Type B pancreatic cell (in vitro differentiated cells): ENCODE measurements at regions not wholly inside any gene's neighbourhood (a gene's known extent, or its start where the extent isn't known, plus 50 kb on each side); places are given as distances from the start of the nearest gene placed in this dataset.

Source experiments
- DNase-seq: peaks from one replicate; pipeline ENCODE4 v3.0.0; 2021; ENCODE audit warnings: mixed read lengths; ENCODE audit not compliant: unreplicated experiment; ENCODE audit errors: extremely low spot score
- H3K27ac Mint-ChIP-seq: 2 replicates; pipeline ENCODE4 v1.8.0; 2021; ENCODE audit warnings: mild to moderate bottlenecking, mixed read lengths
- H3K27me3 Mint-ChIP-seq: 2 replicates; pipeline ENCODE4 v1.8.0; 2021; ENCODE audit warnings: mixed read lengths
- H3K36me3 Mint-ChIP-seq: 2 replicates; pipeline ENCODE4 v1.8.0; 2021; ENCODE audit warnings: mixed read lengths
- H3K4me1 Mint-ChIP-seq: one replicate; pipeline ENCODE4 v1.8.0; 2021; ENCODE audit warnings: mixed read lengths; ENCODE audit not compliant: unreplicated experiment
- H3K4me3 Mint-ChIP-seq: 2 replicates; pipeline ENCODE4 v1.8.0; 2021; ENCODE audit warnings: mild to moderate bottlenecking, mixed read lengths
- H3K9me3 Mint-ChIP-seq: 2 replicates; pipeline ENCODE4 v1.8.0; 2021; ENCODE audit warnings: mixed read lengths
- CTCF ChIP-seq: fragments of 200-600 bp; sonication (generic); conservative IDR thresholded peaks from 2 replicates; pipeline ENCODE4 v1.5.0; 2021; ENCODE audit warnings: antibody characterized with exemption, mild to moderate bottlenecking

DNA sequence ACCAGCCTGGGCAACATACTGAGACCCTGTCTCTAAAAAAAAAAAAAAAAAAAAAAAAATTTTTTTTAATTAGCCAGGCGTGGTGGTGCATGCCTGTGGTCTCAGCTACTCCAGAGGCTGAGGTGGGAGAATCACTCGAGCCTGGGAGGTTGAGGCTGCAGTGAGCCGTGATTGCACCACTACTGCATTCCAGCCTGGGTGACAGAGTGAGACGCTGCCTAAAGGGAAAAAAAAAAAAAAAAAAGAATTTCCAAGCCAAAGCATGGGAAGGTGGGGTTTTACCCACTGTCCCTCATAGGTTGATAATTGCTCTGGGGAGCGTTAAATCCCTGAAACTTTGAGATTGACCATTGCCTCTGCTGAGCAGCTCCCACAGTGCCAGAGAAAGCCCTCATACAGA lies 427.5 kb downstream of the BCOR start:
- no peak for DNase-seq
- no peaks in the 10 kb centered on the region for H3K36me3 Mint-ChIP-seq
- peaks cover 4% of the 10 kb centered on the region for H3K4me1 Mint-ChIP-seq
- no peak for TF ChIP-seq CTCF
- H3K4me3 Mint-ChIP-seq = no peak overlapping the region
- no peaks in the 10 kb centered on the region for H3K9me3 Mint-ChIP-seq
- no peak overlapping the region for H3K27ac Mint-ChIP-seq
- H3K27me3 Mint-ChIP-seq = peaks cover 4% of the 10 kb centered on the region

DNA sequence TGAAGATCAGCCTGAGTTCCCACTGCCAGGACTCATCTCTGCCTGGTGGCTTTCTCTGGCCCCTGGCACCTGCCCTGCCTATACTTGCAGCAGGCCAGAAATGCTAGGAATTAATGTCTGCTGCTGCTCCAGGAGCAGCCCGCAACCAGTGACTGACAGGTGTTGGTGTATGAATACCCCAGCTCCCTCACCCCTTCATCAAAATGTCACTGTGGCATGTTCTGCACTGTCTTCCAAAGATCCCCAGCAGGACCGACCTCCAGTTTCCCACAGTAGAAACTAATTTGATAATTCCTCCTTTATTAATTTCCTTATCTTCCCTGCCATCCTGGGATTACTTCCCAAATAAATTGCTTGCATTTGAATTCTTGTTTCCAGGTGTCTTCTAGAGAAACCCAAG lies 425.4 kb downstream of the BCOR start:
- H3K9me3 Mint-ChIP-seq = peaks cover 7% of the 10 kb centered on the region
- no peaks in the 10 kb centered on the region for H3K36me3 Mint-ChIP-seq
- H3K27ac Mint-ChIP-seq = no peak overlapping the region
- no peak for TF ChIP-seq CTCF
- peaks cover 10% of the 10 kb centered on the region for H3K4me1 Mint-ChIP-seq
- no peak overlapping the region for H3K4me3 Mint-ChIP-seq
- peaks cover 4% of the 10 kb centered on the region for H3K27me3 Mint-ChIP-seq
- DNase-seq = no peak

DNA sequence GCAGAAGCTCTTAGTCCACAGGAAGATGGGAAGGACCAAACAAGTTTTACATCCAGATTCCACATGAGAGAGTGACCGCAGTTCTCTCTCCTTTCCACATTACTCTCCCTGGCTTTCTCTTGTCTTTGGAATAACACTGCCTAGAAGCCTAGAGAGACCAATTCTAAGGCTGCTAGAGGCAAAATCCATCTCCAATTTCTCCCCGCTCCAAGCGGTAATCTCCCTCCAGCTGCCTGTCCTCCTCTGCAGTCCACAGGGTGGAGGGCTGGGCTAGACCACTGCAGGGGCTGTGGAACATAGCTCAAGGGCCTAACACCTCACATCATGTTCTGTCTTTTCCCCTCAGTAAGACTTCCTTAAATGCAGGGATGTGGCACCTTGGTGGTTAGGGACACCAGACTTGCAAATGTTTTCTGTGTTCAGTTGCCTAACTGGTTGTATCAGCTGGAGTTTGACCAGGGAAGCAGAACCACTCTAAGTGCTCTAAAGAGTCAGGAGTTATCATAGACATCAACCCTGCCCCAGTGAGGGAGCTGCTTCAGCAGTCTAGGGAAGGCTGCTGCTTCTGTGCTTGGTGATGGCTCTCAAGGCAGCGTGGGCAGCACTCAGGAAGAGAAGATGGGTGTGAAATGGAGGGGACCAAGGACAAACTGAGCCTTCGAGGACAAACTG lies 423.1 kb downstream of the BCOR start:
- H3K36me3 Mint-ChIP-seq = no peaks in the 10 kb centered on the region
- DNase-seq = no peak
- H3K4me3 Mint-ChIP-seq = no peak overlapping the region
- peaks cover 6% of the 10 kb centered on the region for H3K4me1 Mint-ChIP-seq
- TF ChIP-seq CTCF = no peak
- H3K27ac Mint-ChIP-seq = no peak overlapping the region
- peaks cover 7% of the 10 kb centered on the region for H3K9me3 Mint-ChIP-seq
- H3K27me3 Mint-ChIP-seq = no peaks in the 10 kb centered on the region

- H3K27ac Mint-ChIP-seq = no peak overlapping the region
These were observed 422.6 kb downstream of the BCOR start for GRCh38 chrX:39675162-39675553.

GRCh38 chrX:39675619-39676018 lies 422.1 kb downstream of the BCOR start:
- Mint-ChIP-seq H3K27ac (no peak overlapping the region), H3K27me3 (no peaks in the 10 kb centered on the region), H3K9me3 (peaks cover 7% of the 10 kb centered on the region), H3K4me1 (peaks cover 6% of the 10 kb centered on the region), H3K36me3 (no peaks in the 10 kb centered on the region), H3K4me3 (no peak overlapping the region)
- no peak for DNase-seq
- TF ChIP-seq CTCF = no peak

More at GRCh38 chrX:39675162-39675553, 422.6 kb downstream of the BCOR start:
- H3K36me3 Mint-ChIP-seq = no peaks in the 10 kb centered on the region
- no peak for TF ChIP-seq CTCF
- no peak overlapping the region for H3K4me3 Mint-ChIP-seq
- peaks cover 6% of the 10 kb centered on the region for H3K4me1 Mint-ChIP-seq
- no peaks in the 10 kb centered on the region for H3K27me3 Mint-ChIP-seq
- H3K9me3 Mint-ChIP-seq = peaks cover 7% of the 10 kb centered on the region
- no peak for DNase-seq
